Stimulated activated memory B cell treated with anti-CD40 and anti-IgM and Interleukin-4, amounts not matched to agents 10 μg/mL and 1 μg/mL and 100 μg/mL, for 72 hours (primary cell): ENCODE measurements at regions not wholly inside any gene's neighbourhood (a gene's known extent, or its start where the extent isn't known, plus 50 kb on each side); places are given as distances from the start of the nearest gene placed in this dataset.
A peak's percentile ranks its signal among the peaks of the same experiment; 100 is the strongest.

Experiments
- ATAC-seq: fragments of 150-1000 bp; cut with Tn5 transposase; 2 replicates; pipeline ENCODE4 v1.10.0; 2021
- H3K27ac Mint-ChIP-seq: one replicate; pipeline ENCODE4 v1.8.0; 2022; ENCODE audit warnings: mild to moderate bottlenecking, mixed read lengths
- H3K27me3 Mint-ChIP-seq: one replicate; pipeline ENCODE4 v1.8.0; 2022; ENCODE audit warnings: mixed read lengths
- H3K36me3 Mint-ChIP-seq: one replicate; pipeline ENCODE4 v1.8.0; 2022; ENCODE audit warnings: mixed read lengths
- H3K4me1 Mint-ChIP-seq: one replicate; pipeline ENCODE4 v1.8.0; 2022; ENCODE audit warnings: mixed read lengths
- H3K4me3 Mint-ChIP-seq: one replicate; pipeline ENCODE4 v1.8.0; 2022; ENCODE audit warnings: mild to moderate bottlenecking, moderate library complexity, mixed read lengths
- H3K9me3 Mint-ChIP-seq: one replicate; pipeline ENCODE4 v1.8.0; 2022; ENCODE audit warnings: mixed read lengths

DNA sequence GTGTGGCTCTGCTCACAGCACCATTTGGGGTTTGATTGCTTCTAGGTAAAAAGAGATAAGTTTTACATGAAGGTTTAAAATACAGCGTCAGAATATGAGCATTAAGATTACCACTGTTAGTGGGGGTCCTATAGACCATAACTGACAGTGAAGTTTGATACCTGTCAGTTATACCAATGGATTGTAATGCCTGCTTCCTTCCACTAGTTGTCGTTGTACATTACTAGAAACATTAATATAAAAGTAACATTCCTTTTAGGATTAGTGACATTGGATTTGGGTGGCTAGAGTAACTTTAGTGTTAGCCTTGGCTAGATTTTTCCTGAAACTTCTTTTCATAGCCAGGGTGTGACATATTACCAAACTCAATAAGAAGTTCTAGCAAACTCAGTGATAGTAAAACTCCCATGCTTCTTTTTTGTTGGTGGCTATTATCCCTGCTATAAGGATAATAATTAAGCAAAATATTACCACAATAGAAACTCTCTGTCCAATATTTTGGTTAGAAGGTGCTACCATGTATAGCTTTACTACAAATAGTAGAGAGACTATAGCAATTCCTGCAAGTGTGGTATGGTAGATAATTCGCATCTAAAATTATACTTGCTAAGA is 57.1 kb downstream of the FAM181B start:
- peaks cover 10% of the 10 kb centered on the region for H3K27me3 Mint-ChIP-seq
- H3K4me3 Mint-ChIP-seq, result no peak overlapping the region
- H3K27ac Mint-ChIP-seq, result no peak overlapping the region
- H3K36me3 Mint-ChIP-seq, result no peaks in the 10 kb centered on the region
- H3K9me3 Mint-ChIP-seq, result peaks cover 5% of the 10 kb centered on the region
- no peak for ATAC-seq
- H3K4me1 Mint-ChIP-seq, result no peaks in the 10 kb centered on the region

DNA sequence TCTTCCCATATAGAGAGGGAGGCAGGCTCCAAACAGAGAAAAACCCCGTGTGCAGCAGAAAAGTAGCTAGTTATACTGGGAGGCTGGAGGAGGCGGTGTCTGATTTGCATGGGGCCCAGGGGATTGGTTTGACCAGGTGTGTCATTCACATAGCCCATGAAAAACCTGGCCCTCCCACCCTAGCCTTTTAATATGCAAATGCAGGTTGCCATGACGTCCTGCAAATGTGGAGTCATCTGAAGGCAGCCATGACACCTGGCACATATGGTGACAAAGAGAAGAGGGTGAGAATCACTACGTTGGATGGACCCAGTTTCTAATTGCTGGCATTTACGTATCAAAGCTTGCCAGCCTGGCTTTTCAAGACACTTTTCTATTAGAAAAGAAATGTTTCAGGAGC is 57.8 kb downstream of the FAM181B start:
- ATAC-seq, result no peak
- no peaks in the 10 kb centered on the region for H3K9me3 Mint-ChIP-seq
- no peak overlapping the region for H3K4me3 Mint-ChIP-seq
- peaks cover 10% of the 10 kb centered on the region for H3K27me3 Mint-ChIP-seq
- H3K36me3 Mint-ChIP-seq, result no peaks in the 10 kb centered on the region
- no peak overlapping the region for H3K27ac Mint-ChIP-seq
- no peaks in the 10 kb centered on the region for H3K4me1 Mint-ChIP-seq

DNA sequence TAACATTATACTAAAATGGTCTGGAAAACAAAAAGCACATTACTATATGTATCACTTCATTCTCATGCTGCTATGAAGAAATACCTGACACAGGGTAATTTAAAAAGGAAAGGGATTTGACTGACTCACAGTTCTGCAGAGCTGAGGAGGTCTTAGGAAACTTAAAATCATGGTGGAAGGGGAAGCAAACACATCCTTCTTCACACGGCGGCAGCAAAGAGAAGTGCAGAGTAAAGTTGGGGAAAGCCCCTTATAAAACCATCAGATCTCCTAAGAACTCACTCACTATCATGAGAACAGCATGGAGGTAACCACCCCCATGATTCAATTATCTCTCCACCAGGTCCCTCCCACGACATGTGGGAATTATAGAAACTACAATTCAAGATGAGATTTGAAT is 60.0 kb downstream of the FAM181B start:
- H3K4me1 Mint-ChIP-seq, result no peaks in the 10 kb centered on the region
- H3K27ac Mint-ChIP-seq, result no peak overlapping the region
- no peaks in the 10 kb centered on the region for H3K36me3 Mint-ChIP-seq
- H3K4me3 Mint-ChIP-seq, result no peak overlapping the region
- peaks cover 21% of the 10 kb centered on the region for H3K27me3 Mint-ChIP-seq
- no peak for ATAC-seq
- H3K9me3 Mint-ChIP-seq, result peaks cover 5% of the 10 kb centered on the region

DNA sequence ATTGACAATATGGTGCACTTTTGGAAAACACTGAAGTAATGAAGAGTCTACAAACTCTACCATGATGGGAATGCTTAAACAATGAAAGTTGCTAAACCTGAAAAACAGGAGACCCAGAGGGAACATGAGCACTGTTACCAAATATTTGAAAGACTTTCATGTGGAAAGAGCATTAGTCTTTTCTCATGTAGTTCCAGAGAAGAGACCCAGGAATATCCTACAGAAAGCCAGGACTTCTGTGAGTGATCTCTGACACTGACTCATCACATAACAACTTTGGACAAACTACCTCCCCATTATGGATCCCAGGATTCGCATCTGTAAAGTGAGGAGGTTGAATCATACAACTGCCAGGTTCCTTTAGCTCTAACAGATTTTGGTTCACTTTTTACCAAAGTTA is 62.2 kb downstream of the FAM181B start:
- no peaks in the 10 kb centered on the region for H3K4me1 Mint-ChIP-seq
- H3K27me3 Mint-ChIP-seq, result peaks cover 31% of the 10 kb centered on the region
- no peaks in the 10 kb centered on the region for H3K36me3 Mint-ChIP-seq
- ATAC-seq, result no peak
- H3K4me3 Mint-ChIP-seq, result no peak overlapping the region
- H3K27ac Mint-ChIP-seq, result no peak overlapping the region
- peaks cover 5% of the 10 kb centered on the region for H3K9me3 Mint-ChIP-seq

DNA sequence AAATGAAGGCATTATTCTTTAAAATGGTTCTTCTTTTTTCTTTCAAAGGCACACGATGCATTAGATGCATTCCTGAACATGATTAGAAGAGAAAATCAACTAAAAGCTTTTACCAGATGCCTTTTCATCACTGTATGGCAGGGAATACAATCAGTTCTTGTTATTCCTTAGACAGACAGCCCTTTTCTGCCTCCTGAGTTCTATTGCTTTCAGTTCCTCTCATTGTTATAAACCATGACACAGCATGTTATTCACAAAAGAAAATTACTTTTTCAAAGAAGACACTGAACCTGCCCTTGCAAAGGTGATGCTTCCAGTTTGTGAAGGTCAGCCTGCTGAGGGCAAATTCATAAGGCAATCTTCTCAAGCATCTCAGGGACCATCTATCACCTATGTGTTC is 70.1 kb downstream of the FAM181B start:
- Mint-ChIP-seq H3K4me1 (no peaks in the 10 kb centered on the region), H3K27me3 (peaks cover 8% of the 10 kb centered on the region), H3K4me3 (no peak overlapping the region), H3K27ac (no peak overlapping the region), H3K9me3 (no peaks in the 10 kb centered on the region), H3K36me3 (no peaks in the 10 kb centered on the region)
- no peak for ATAC-seq

DNA sequence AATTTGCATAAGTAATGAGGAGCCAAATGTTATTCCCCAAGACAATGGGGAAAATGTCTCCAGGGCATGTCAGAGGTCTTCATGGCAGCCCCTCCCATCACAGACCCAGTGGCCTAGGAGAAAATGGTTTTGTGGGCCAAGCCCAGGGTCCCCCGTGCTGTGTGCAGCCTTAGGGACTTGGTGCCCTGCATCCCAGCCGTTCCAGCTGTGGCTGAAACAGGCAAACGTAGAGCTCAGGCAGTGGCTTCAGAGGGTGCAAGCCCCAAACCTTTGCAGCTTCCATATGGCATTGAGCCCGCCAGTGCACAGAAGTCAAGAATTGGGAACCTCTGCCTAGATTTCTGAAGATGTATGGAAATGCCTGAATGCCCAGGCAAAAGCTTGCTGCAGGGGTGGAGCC is 79.9 kb downstream of the FAM181B start:
- no peaks in the 10 kb centered on the region for H3K4me1 Mint-ChIP-seq
- H3K9me3 Mint-ChIP-seq, result peaks cover 4% of the 10 kb centered on the region
- ATAC-seq, result no peak
- H3K27me3 Mint-ChIP-seq, result peaks cover 6% of the 10 kb centered on the region
- no peak overlapping the region for H3K27ac Mint-ChIP-seq
- H3K36me3 Mint-ChIP-seq, result no peaks in the 10 kb centered on the region
- H3K4me3 Mint-ChIP-seq, result no peak overlapping the region

DNA sequence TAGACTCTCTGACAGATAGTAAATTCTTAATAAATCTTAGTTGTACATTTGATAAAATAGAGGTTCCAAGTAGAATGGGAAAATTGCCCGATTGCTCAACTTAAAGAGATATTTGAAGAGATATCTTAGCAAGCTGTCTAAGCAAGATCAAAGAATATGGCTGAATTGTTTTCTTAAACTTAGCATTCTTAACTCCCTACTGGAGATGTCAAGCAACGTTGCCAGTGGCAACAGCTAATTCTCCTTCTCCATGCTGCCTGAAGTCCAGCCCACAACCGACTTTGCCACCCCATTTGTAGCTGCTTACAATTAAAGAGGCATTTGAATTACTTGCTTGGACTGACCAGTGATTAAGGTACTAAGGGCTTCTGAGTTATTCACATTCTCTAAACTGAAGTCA is 94.4 kb downstream of the FAM181B start:
- Mint-ChIP-seq H3K27ac (no peak overlapping the region), H3K4me1 (no peaks in the 10 kb centered on the region), H3K9me3 (no peaks in the 10 kb centered on the region), H3K36me3 (no peaks in the 10 kb centered on the region), H3K27me3 (peaks cover 34% of the 10 kb centered on the region), H3K4me3 (no peak overlapping the region)
- ATAC-seq, result no peak

DNA sequence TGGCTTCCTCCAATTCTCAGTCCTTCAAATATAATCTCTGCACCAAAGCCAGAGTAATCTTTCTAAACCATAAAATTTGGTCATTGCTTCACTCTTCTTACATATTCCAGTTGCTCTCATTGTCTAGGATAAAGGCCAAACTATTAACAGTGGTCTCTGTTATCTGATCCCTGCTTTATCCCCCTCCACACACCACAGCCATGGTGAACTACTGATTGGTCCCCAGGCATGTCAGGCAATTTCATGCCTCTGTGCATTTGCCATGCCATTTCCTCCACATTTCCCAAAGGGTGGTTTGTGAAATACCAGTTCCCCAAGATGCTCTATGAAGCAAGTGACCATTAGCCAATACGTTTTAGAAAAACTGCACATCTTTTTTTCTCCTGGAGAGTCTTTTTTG is 97.0 kb downstream of the FAM181B start:
- Mint-ChIP-seq H3K27me3 (peaks cover 13% of the 10 kb centered on the region), H3K36me3 (no peaks in the 10 kb centered on the region), H3K27ac (no peak overlapping the region), H3K4me1 (no peaks in the 10 kb centered on the region), H3K9me3 (no peaks in the 10 kb centered on the region), H3K4me3 (no peak overlapping the region)
- ATAC-seq, result no peak

DNA sequence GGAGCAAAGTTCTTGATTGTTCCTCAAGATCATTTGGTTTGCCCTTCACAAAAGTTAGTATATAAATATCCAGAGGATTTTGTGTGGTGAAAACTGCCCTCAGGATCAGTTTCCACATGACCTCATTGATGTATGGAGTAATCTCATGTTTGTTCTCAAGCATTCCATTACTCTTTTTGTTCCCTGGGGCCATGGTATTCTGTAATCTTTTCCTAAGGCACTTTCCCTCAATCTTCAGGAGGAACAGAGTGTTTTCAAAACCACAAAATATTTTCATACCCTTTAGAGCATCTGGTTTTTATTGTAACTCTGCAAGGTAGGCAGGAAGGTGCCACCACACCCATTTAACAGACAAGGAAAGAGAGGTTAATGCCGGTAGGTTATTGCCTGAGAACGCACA is 99.6 kb downstream of the FAM181B start:
- no peaks in the 10 kb centered on the region for H3K9me3 Mint-ChIP-seq
- ATAC-seq, result no peak
- no peak overlapping the region for H3K27ac Mint-ChIP-seq
- H3K4me1 Mint-ChIP-seq, result no peaks in the 10 kb centered on the region
- no peaks in the 10 kb centered on the region for H3K36me3 Mint-ChIP-seq
- no peak overlapping the region for H3K4me3 Mint-ChIP-seq
- peaks cover 12% of the 10 kb centered on the region for H3K27me3 Mint-ChIP-seq

DNA sequence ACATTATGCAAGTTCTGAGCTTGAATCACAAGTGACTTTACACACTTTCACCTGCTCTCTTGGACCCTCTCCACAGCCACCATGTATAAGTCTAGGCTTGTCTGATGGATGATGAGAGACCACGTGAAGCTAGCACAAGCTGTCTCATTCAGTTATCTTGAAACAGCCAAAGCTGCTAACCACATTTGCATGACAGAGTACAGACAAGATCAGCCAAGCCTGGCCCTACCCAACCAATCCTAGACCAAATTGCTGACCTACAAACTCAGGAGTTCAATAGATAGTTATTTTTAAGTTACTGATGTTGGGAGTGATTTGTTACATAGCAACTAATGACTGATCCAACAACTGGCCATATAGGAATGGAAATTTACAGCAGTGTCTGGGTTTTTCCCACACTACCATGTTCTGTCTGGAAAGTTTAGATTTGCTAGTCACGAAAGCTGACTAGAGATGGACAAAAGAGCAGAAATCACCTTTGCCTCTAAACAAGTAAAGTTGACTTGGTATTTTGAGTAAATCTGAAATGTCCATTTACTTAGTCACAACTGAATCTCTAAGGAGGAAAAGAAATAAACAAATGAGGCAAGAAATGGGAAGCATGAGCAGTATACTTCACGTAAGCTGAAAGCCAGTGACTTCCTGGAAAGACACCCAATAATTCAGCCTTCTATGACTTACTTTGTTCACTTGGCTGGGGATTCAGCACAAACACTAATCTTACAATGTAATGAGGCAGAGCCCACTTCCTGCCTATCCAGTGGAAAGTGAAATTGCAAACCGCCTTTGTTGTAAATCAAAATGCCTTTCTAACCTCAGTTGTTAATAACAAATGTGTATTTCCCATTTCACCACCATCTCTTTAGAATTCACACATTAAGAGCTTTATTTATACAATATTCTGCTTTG is 101.7 kb downstream of the FAM181B start:
- Mint-ChIP-seq H3K27ac (peak overlapping the region; percentile 50), H3K36me3 (no peaks in the 10 kb centered on the region), H3K4me3 (no peak overlapping the region), H3K4me1 (no peaks in the 10 kb centered on the region), H3K27me3 (peaks cover 12% of the 10 kb centered on the region), H3K9me3 (peaks cover 8% of the 10 kb centered on the region)
- peak; percentile 47 for ATAC-seq

DNA sequence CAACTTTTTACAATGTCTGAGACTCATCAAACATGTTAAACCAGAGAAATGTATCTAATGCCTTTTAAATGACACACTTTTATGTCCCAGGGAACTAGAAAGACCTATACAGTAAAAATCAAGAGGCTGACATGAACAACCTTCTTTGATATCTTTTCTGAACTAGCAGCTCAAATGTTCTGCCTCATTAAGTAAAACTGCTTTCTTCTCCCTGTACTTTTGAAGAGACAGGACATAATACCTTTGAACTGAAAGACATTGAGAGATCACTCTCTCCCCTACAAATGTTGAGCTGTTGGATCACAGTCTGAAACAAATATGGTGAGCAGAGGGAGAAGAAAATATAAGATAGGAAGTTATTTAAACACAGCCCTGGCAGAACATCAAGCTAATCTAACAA is 123.0 kb downstream of the FAM181B start:
- no peaks in the 10 kb centered on the region for H3K9me3 Mint-ChIP-seq
- no peak overlapping the region for H3K4me3 Mint-ChIP-seq
- no peaks in the 10 kb centered on the region for H3K27me3 Mint-ChIP-seq
- H3K36me3 Mint-ChIP-seq, result no peaks in the 10 kb centered on the region
- H3K27ac Mint-ChIP-seq, result no peak overlapping the region
- no peak for ATAC-seq
- no peaks in the 10 kb centered on the region for H3K4me1 Mint-ChIP-seq

DNA sequence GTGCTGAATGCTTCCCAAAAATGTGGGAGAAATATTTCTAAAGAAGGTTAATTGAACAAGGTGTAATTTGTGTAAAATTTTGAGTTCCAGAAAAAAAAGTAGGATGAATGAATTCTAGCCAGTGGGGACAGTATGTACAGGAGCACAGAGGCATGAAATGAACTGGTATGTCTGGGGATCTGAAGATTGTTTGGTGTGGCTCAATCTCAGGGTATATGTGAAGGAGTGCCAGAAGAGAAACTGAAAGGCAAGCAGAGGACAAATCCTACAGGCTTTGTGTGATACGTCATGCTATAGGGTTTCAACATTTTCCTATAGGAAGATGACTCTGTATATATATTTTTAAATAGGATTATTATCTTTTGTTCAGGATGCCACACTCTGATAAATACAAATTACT is 126.9 kb downstream of the FAM181B start:
- no peak overlapping the region for H3K4me3 Mint-ChIP-seq
- H3K4me1 Mint-ChIP-seq, result no peaks in the 10 kb centered on the region
- no peaks in the 10 kb centered on the region for H3K9me3 Mint-ChIP-seq
- peaks cover 13% of the 10 kb centered on the region for H3K27me3 Mint-ChIP-seq
- no peak for ATAC-seq
- no peak overlapping the region for H3K27ac Mint-ChIP-seq
- no peaks in the 10 kb centered on the region for H3K36me3 Mint-ChIP-seq

DNA sequence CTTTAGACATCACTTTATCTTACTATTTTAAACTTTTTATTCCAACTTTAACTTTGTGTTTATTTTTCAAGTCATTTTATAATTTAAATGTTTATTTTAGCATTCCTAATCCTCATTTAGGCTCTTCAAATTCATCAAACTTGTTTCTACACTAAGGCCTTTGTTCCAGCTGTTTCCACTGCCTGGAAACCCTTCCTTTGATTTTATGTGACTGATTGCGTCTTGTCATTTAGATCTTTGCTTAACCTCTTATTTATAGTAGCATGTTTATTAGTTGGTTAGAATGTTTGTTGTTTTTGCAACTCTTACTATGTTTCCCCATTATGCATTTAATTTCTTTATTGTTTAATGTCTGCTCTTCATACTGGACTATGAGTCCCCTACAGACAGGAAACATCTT is 132.0 kb downstream of the FAM181B start:
- H3K4me1 Mint-ChIP-seq, result no peaks in the 10 kb centered on the region
- H3K27ac Mint-ChIP-seq, result no peak overlapping the region
- H3K36me3 Mint-ChIP-seq, result no peaks in the 10 kb centered on the region
- ATAC-seq, result no peak
- no peak overlapping the region for H3K4me3 Mint-ChIP-seq
- H3K9me3 Mint-ChIP-seq, result no peaks in the 10 kb centered on the region
- H3K27me3 Mint-ChIP-seq, result peaks cover 13% of the 10 kb centered on the region

DNA sequence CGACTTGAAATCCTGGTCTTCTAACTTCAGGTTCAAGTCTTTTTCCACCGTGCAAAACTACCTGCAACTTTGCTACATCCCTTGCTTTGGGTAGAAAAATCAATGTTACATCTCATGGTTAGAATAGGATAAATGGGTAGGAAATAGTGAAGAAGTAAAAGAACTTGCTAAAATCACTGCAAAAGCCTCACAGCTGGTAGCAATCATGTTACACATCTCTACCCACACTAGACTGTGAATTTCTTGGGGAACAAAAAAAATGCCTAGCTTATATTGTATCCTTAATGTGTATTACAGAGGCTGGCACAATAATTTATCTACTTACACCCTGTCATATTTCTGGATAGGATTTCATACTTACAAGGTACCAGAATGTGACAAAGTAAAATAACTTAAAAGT is 133.8 kb downstream of the FAM181B start:
- H3K27me3 Mint-ChIP-seq, result peaks cover 13% of the 10 kb centered on the region
- no peak overlapping the region for H3K4me3 Mint-ChIP-seq
- H3K4me1 Mint-ChIP-seq, result no peaks in the 10 kb centered on the region
- no peak for ATAC-seq
- no peaks in the 10 kb centered on the region for H3K9me3 Mint-ChIP-seq
- no peak overlapping the region for H3K27ac Mint-ChIP-seq
- H3K36me3 Mint-ChIP-seq, result no peaks in the 10 kb centered on the region

DNA sequence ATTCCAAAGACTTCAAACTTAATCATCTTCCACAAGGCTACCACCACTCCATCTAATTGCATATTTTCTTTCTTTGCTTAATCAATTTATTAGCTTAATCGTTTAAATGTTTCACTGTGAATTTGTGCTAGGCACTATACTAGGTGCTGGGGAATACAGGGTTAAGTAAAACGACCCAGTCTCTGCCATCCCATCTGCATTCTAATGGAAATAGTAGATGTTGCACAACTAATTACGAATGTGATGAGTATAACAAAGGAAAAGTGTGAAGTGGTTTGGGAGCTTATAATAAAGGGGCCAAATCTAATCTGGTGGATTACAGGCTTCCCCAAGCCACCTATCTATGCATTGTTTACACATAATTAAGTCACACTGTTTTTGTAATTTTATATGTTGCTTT is 147.1 kb downstream of the FAM181B start:
- no peak for ATAC-seq
- H3K4me1 Mint-ChIP-seq, result no peaks in the 10 kb centered on the region
- H3K9me3 Mint-ChIP-seq, result peaks cover 5% of the 10 kb centered on the region
- H3K27me3 Mint-ChIP-seq, result no peaks in the 10 kb centered on the region
- H3K36me3 Mint-ChIP-seq, result no peaks in the 10 kb centered on the region
- H3K4me3 Mint-ChIP-seq, result no peak overlapping the region
- no peak overlapping the region for H3K27ac Mint-ChIP-seq

DNA sequence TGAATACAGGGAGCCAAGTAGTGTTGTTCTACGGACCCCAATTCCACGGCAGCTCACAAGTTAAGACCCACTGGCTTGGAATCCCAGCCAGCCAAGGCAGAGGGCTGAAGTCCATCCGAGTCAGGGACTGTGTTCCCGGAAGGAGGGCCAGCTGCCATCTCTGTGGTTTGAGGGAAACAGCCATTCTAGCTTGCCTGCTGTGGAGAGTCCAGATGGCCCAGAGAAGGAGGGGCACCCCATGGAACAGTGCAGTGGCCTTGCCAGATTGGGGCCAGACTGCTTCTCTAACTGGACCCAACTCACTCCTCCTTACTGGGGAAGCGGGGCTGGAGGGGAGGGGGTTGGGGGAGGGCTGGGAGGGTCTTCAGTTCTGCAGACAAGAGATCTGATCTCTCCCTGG is 156.4 kb downstream of the FAM181B start:
- Mint-ChIP-seq H3K4me1 (no peaks in the 10 kb centered on the region), H3K4me3 (no peak overlapping the region), H3K9me3 (no peaks in the 10 kb centered on the region), H3K27me3 (peaks cover 23% of the 10 kb centered on the region), H3K27ac (no peak overlapping the region), H3K36me3 (no peaks in the 10 kb centered on the region)
- peak; percentile 34 for ATAC-seq
